ENCODE measurements at regions not wholly inside any gene's neighbourhood (a gene's known extent, or its start where the extent isn't known, plus 50 kb on each side); places are given as distances from the start of the nearest gene placed in this dataset.

DNA sequence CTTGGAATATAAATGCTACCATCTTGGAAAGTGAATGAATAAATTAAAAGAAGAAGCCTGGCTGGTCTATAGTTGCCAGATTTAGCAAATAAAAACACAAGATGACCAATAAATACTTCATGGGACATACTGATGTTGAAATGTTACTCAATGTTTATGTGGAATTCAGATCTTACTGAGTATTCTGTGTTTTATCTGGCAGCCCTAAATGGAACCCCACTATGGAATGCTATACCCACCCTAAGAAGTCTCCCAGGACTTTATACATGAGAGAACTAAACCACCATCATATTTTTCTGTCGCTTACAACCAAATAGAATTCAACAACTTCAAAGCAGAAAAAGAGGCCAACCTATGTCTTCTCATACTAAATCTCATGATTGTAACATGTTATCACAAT is 177.6 kb upstream of the HMCN1 start (continued):
- TF ChIP-seq, protein P1, sequence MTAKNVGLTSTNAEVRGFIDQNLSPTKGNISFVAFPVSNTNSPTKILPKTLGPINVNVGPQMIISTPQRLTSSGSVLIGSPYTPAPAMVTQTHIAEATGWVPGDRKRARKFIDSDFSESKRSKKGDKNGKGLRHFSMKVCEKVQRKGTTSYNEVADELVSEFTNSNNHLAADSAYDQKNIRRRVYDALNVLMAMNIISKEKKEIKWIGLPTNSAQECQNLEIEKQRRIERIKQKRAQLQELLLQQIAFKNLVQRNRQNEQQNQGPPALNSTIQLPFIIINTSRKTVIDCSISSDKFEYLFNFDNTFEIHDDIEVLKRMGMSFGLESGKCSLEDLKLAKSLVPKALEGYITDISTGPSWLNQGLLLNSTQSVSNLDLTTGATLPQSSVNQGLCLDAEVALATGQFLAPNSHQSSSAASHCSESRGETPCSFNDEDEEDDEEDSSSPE (CRISPR knock-in tag; IDR thresholded peaks at IDR 0.05): no peak
- no peak for TF ChIP-seq FOXJ3 (CRISPR knock-in tag; IDR thresholded peaks at IDR 0.05; ENCODE audit: borderline replicate concordance)

- H3K9me3 ChIP-seq (ENCODE audit: low read length): no peaks in the 10 kb centered on the region
- CTCF ChIA-PET (ENCODE audit: low intra/inter-chr PET ratio, low total read pairs): no interaction called here
- no peaks in the 10 kb centered on the region for H3K79me2 ChIP-seq (ENCODE audit: insufficient read depth, low read length)
- H3K9ac ChIP-seq (ENCODE audit: insufficient read depth, low read depth, low read length): no peak overlapping the region
- in situ Hi-C loops (cut with HindIII; ENCODE audit: extremely low pct_ligation_motif_present, low pct_unique_long_range_greater_than_20kb) (no loop called here), intact Hi-C loops (cut with micrococcal nuclease; ENCODE audit: unreplicated experiment) (no loop called here)
- H3K27me3 ChIP-seq (ENCODE audit: control insufficient read depth in 1 of 2, insufficient read depth in 2 of 2, low read length in 2 of 2): no peaks in the 10 kb centered on the region; a peak in 1 of 5 replicates
- H3K27ac ChIP-seq (ENCODE audit: extremely low read length, insufficient read depth, low read length): no peak overlapping the region
- no peak for TF ChIP-seq ZKSCAN5 (CRISPR knock-in tag; IDR thresholded peaks at IDR 0.05)
- FAIRE-seq (no peak), DNase-seq (ENCODE audit: low spot score) (no peak), ATAC-seq (no peak)
- H3K4me2 ChIP-seq (ENCODE audit: low read depth, low read length): no peak overlapping the region
- H4K20me1 ChIP-seq (ENCODE audit: insufficient read depth, low read length): no peaks in the 10 kb centered on the region
- no peaks in the 10 kb centered on the region for H3K36me3 ChIP-seq (replicated peaks in 1 of 2; ENCODE audit: control insufficient read depth in 1 of 2, insufficient read depth in 2 of 2, low read length in 2 of 2)
- H3K4me1 ChIP-seq (ENCODE audit: insufficient read depth, low read length): no peaks in the 10 kb centered on the region
- no peak overlapping the region for H3K4me3 ChIP-seq (replicated peaks in 1 of 3; ENCODE audit: insufficient read depth in 1 of 3, low read depth in 2 of 3, low read length in 3 of 3)
- BruUV-seq (replicated peaks): no TSS peak
- no peak overlapping the region for H2AFZ ChIP-seq (ENCODE audit: low read length)
- POLR2A ChIA-PET: no interaction called here
Measured at GRCh38 chr1:185555743-185556142, 178.4 kb upstream of the HMCN1 start.

GRCh38 chr1:185551008-185551407 is 183.2 kb upstream of the HMCN1 start:
- Histone ChIP-seq H3K4me1 (ENCODE audit: insufficient read depth, low read length) (no peaks in the 10 kb centered on the region), H3K4me3 (replicated peaks in 1 of 3; ENCODE audit: insufficient read depth in 1 of 3, low read depth in 2 of 3, low read length in 3 of 3) (no peak overlapping the region), H3K9me3 (ENCODE audit: low read length) (no peaks in the 10 kb centered on the region), H3K4me2 (ENCODE audit: low read depth, low read length) (no peak overlapping the region), H3K36me3 (replicated peaks in 1 of 2; ENCODE audit: control insufficient read depth in 1 of 2, insufficient read depth in 2 of 2, low read length in 2 of 2) (no peaks in the 10 kb centered on the region), H2AFZ (ENCODE audit: low read length) (no peak overlapping the region), H3K27me3 (ENCODE audit: control insufficient read depth in 1 of 2, insufficient read depth in 2 of 2, low read length in 2 of 2) (no peaks in the 10 kb centered on the region), H3K9ac (ENCODE audit: insufficient read depth, low read depth, low read length) (no peak overlapping the region), H4K20me1 (ENCODE audit: insufficient read depth, low read length) (no peaks in the 10 kb centered on the region), H3K27ac (ENCODE audit: extremely low read length, insufficient read depth, low read length) (no peak overlapping the region), H3K79me2 (ENCODE audit: insufficient read depth, low read length) (no peaks in the 10 kb centered on the region)
- no peak for DNase-seq (ENCODE audit: low spot score)
- BruUV-seq (replicated peaks): no TSS peak
- intact Hi-C loops (cut with micrococcal nuclease; ENCODE audit: unreplicated experiment): no loop called here
- no peak for FAIRE-seq
- POLR2A ChIA-PET: no interaction called here
- ATAC-seq: no peak
- in situ Hi-C loops (cut with HindIII; ENCODE audit: extremely low pct_ligation_motif_present, low pct_unique_long_range_greater_than_20kb): no loop called here
- WGBS (ENCODE audit: low lambda C conversion rate): 0% methylated on average over 2 of the region's 2 CpGs
- CTCF ChIA-PET (ENCODE audit: low intra/inter-chr PET ratio, low total read pairs): no interaction called here
- TF ChIP-seq ZNF724P (CRISPR knock-in tag; IDR thresholded peaks at IDR 0.05; ENCODE audit: borderline replicate concordance) (no peak), ZNF547 (CRISPR knock-in tag; IDR thresholded peaks at IDR 0.05) (no peak), FOSL1 (CRISPR knock-in tag; IDR thresholded peaks at IDR 0.05; ENCODE audit: borderline replicate concordance) (no peak), ZSCAN5A (CRISPR knock-in tag; IDR thresholded peaks at IDR 0.05; ENCODE audit: borderline replicate concordance) (no peak), ZSCAN22 (CRISPR knock-in tag; IDR thresholded peaks at IDR 0.05) (no peak), KDM2A (CRISPR knock-in tag; IDR thresholded peaks at IDR 0.05; ENCODE audit: borderline replicate concordance, low read depth) (no peak)
